Subcutaneous abdominal adipose tissue (tissue), 5 donors: ENCODE measurements at regions not wholly inside any gene's neighbourhood (a gene's known extent, or its start where the extent isn't known, plus 50 kb on each side); places are given as distances from the start of the nearest gene placed in this dataset.

Source experiments
- H3K27ac ChIP-seq: one replicate; pipeline ENCODE4 v1.7.0; 2013; ENCODE audit warnings: low read depth, mild to moderate bottlenecking, inconsistent platforms, low read length, moderate library complexity
- H3K27me3 ChIP-seq, 5 donors: one replicate each; pipeline ENCODE4 v1.7.0; 2013; ENCODE audit warnings: low read length in 5 of 5, inconsistent platforms in 1 of 5; ENCODE audit not compliant: control insufficient read depth in 5 of 5, insufficient read depth in 4 of 5
- H3K36me3 ChIP-seq, 5 donors: one replicate each; pipeline ENCODE4 v1.7.0; 2013; ENCODE audit warnings: low read length in 5 of 5; ENCODE audit not compliant: control insufficient read depth in 5 of 5, insufficient read depth in 5 of 5
- H3K4me1 ChIP-seq, 5 donors: one replicate each; pipeline ENCODE4 v1.7.0; 2013; ENCODE audit warnings: low read length in 5 of 5, mild to moderate bottlenecking in 3 of 5, moderate library complexity in 1 of 5; ENCODE audit not compliant: control insufficient read depth in 5 of 5, insufficient read depth in 5 of 5
- H3K4me3 ChIP-seq, 5 donors: one replicate each; pipeline ENCODE4 v1.7.0; 2013; ENCODE audit warnings: low read length in 5 of 5, low read depth in 1 of 5
- H3K9ac ChIP-seq, 5 donors: one replicate each; pipeline ENCODE4 v1.7.0; 2013; ENCODE audit warnings: low read length in 5 of 5, mild to moderate bottlenecking in 4 of 5, moderate library complexity in 3 of 5
- H3K9me3 ChIP-seq, 5 donors: one replicate each; pipeline ENCODE4 v1.7.0; 2013; ENCODE audit warnings: low read length in 5 of 5; ENCODE audit not compliant: control insufficient read depth in 5 of 5
- donor health status: healthy.
- donor health status: healthy.
- donor health status: healthy.
- donor health status: healthy.
- donor health status: healthy.

DNA sequence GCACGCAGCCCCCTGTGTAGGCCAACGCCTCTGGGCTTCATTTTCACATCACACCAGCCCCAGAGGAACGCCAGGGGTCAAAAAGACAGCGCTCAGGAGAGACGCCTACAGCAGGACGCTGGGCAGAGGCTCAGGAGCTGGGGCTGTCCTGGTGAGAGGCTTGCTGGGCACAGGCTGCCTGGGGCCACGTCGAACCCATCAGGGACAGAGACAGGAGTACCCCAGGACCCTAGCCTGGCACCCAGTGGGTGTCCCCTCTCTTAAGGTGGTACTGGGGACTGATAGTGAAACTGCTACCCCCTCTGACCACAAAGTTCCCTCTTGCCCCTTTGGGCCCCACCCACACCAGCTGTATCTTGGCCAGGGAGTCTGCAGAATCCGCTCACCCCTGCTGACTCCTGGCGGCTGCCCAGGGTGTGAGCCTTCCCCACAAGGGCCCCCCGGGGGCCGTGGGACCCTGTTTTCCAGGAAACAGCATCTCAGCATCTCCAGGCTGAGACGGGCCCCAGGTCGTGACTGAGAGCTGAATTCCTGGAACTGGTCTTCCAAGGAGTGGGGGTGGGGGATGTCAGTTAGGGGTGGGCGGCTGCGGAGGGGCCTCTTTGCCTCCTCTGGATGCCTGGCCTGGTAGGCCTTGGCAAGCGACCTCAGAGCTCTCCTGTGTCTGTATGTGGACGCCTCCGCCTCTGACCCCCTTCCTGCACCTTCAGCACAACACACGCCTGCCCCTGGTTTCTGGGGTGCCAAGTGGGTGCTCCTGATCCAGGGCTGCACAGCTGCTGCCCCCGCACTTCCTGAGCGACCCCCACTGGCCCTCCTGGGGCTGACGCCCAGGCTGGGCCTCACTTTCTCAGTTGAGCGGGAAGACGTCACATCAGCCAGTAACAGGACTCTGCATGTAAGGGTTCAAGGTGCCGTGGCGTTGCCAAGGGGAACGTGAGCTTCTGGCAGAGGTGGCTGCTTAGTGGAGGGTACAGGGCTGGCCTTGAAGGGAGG, 321.9 kb upstream of the RTL1 start:
- no peaks in the 10 kb centered on the region for H3K9me3 ChIP-seq
- no peaks in the 10 kb centered on the region for H3K4me1 ChIP-seq
- no peak overlapping the region for H3K9ac ChIP-seq
- H3K27me3 ChIP-seq: peaks cover 3 to 15% (median 8%) of the 10 kb centered on the region in 5 donors
- H3K4me3 ChIP-seq: no peak overlapping the region
- no peaks in the 10 kb centered on the region for H3K36me3 ChIP-seq
- no peak overlapping the region for H3K27ac ChIP-seq

DNA sequence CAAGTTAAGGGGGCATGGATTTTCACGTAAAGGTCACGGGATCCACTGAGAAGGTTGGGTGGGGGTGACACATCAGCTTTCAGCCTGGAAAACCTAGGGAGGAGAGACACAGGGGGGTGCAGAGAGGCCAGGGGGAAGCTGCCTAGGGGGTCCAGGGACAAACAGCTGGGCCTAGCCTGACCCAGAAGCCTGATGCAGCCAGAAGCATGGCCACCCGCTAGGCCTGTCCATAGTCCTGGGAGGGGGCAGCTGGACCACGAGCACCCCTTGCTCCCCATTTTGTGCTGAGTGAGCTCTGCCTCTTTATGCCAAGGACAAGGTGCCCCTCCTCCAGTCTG, 322.7 kb upstream of the RTL1 start:
- Histone ChIP-seq H3K9me3 (no peaks in the 10 kb centered on the region), H3K4me1 (no peaks in the 10 kb centered on the region), H3K27ac (no peak overlapping the region), H3K9ac (no peak overlapping the region), H3K27me3 (peaks cover 3 to 15% (median 9%) of the 10 kb centered on the region in 5 donors), H3K36me3 (no peaks in the 10 kb centered on the region), H3K4me3 (no peak overlapping the region)

DNA sequence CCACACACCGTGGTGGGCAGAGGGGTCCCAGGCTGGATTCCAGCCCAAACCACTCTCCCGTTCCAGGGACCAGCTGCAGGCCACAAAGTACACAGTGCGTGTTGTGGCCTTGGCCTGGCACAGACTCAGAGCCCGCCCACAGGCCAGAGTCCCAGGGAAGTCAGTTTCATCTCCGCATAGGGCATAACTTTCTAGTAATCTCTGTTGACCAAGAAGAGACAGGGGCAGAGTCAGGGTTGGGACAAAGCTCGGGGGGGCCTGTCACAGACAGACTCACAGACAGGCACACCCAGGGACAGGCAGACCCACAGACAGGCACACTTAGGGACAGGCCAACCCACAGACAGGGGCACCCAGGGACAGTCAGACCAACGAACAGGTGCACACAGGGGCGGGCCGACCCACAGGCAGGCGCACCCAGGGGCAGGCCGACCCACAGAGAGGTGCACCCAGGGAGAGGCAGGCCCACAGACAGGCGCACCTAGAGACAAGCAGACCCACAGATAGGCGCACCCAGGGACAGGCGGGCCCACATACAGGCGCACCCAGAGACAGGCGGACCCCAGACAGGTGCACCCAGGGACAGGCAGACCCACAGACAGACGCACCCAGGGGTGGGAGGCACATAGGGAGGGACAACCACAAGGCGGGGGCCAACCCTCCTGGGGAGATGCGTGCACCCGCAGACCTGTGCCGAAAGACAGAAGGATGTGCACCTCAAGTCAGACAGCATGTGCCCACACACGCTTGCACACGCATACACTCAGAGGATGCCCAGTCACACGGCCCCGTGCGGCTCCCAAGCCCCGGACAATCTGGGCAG, 323.3 kb upstream of the RTL1 start:
- Histone ChIP-seq H3K9ac (no peak overlapping the region), H3K4me3 (no peak overlapping the region), H3K27me3 (peaks cover 3 to 13% (median 8%) of the 10 kb centered on the region in 5 donors), H3K4me1 (no peaks in the 10 kb centered on the region), H3K36me3 (no peaks in the 10 kb centered on the region), H3K27ac (no peak overlapping the region), H3K9me3 (no peaks in the 10 kb centered on the region)

DNA sequence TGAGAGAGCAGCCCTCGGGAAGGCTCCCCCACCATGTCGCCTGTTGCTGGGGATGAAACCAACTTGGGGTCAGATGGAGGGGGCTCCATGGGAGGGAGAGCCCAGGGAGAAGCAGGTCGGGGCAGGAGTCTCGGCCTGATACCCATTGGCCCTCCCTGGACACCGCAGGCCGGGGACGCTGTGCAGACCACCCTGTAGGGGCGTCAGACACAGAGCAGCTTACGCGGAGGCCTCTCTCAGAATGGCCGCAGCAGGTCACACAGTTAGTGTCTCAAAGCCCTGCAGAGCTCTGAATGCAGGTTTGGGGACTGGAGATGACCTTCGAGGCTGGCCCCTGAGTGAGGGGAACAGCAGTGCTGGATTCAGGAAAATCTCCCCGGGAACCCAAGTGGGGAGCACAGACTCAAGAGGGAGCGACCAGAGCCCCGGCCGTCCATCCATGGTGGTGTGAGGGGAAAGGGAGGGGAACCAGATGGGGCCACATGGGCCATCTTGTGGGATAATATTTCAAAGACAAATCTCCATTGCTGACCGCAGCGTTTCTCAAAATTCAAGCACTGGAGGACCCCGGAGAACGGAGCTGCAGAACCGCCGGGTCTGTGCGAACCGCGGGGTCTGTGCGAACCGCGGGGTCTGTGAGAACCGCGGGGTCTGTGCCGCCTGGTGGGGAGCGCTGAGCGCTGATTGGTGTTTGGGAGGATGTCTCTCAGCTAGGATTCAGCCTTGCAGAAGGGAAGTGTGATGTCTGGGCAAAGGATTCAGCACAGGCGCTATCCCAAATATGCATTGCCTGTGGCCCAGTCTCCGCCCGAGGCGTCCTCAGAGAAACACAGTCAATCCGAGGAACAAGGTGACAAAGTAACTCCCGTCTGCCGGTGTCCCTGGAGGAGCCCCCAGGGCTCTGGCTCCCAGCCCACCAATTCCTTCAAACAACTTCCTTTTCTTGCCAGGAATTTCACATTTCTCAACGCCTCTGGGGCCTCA, 324.4 kb upstream of the RTL1 start:
- Histone ChIP-seq H3K27ac (no peak overlapping the region), H3K9me3 (no peaks in the 10 kb centered on the region), H3K4me3 (no peak overlapping the region), H3K9ac (no peak overlapping the region), H3K36me3 (no peaks in the 10 kb centered on the region), H3K4me1 (no peaks in the 10 kb centered on the region), H3K27me3 (peaks cover 3 to 13% (median 8%) of the 10 kb centered on the region in 5 donors)

DNA sequence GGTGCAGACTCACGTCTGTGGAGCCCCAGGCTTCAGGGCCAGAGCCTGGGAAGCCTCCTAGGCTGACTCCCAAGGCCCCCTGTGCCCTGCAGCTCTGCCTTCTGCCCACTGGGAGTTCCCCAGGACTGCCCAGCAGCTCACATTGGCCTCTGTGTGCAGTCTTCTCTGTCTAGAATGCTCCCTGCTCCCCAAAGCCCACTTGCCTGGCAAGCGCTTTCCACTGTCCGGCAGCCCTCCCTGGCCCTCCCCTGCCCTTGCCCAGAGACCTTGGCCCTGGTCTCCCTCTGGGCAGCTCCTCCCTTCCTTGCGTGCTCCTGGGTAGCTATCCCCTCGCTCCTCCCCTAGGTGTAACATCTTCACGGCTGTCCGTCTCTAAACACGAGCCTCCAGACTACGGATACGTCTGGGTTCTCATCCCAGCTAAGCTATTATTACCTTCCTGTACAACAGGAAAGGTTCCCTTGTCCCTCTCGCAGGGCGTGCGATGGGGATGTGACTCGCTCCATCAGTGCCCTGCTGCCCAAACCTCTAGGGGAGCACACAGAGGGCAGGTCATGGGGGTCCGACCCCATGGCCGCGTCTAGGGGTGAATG, 325.5 kb upstream of the RTL1 start:
- no peaks in the 10 kb centered on the region for H3K9me3 ChIP-seq
- no peaks in the 10 kb centered on the region for H3K36me3 ChIP-seq
- no peaks in the 10 kb centered on the region for H3K4me1 ChIP-seq
- peaks cover 3 to 13% (median 9%) of the 10 kb centered on the region in 5 donors for H3K27me3 ChIP-seq
- H3K27ac ChIP-seq: no peak overlapping the region
- no peak overlapping the region for H3K9ac ChIP-seq
- H3K4me3 ChIP-seq: no peak overlapping the region

DNA sequence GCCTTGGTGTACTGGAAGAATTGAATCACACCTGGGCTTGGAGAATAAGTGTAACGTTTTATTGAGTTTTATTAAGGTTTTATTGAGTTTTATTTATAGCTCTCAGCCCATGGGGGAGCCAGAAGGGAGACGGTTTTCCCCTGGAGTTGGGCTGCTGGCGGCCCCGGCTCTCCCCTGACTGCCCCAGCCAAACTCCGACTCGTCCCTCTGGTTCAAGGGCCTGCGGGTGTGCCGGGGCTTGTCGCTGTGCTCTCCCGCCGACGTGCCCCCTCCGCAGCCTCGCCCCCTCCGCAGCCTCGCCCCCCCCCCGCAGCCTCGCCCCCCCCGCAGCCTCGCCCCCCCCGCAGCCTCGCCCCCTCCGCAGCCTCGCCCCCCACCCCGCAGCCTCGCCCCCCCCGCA, 326.1 kb upstream of the RTL1 start:
- H3K4me3 ChIP-seq: no peak overlapping the region

DNA sequence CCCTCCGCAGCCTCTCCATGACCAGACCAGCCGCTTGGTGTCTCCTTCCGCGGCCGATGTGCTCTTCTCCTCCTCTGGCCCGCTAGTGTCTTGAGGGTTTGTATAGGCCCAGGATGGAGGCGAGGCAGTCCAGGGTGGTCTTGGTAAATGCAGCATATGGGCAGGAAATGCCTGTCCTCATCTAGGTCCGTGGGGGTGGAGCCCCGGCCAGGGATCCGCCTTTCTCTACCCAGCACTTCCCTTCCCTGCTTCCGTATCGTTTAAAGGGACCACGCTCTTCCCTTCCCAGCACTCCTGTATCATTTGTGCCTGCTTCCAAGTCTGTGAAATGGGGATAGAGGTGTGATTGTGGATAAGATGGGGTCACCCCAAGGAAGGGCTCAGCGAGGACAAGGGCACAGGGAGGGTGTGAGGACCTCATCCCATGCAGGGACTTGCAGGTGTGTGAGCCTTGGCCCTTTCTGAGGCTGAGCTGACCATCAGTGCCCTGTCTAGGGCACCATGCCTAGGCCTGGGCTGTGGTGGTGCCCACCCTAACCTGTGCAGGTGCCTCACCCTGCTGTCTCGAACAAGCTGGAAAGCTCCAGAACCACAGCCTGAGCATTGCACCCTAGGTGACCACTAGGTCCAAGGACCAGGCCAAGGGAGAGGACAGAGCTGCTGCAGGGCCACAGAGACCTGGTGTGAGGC, 326.8 kb upstream of the RTL1 start:
- Histone ChIP-seq H3K27ac (no peak overlapping the region), H3K9me3 (no peaks in the 10 kb centered on the region), H3K9ac (no peak overlapping the region), H3K36me3 (no peaks in the 10 kb centered on the region), H3K27me3 (peaks cover under 1 to 18% (median 8%) of the 10 kb centered on the region in 5 donors), H3K4me1 (no peaks in the 10 kb centered on the region), H3K4me3 (no peak overlapping the region)

More for the DNA sequence above, 326.1 kb upstream of the RTL1 start:
- peaks cover 3 to 13% (median 8%) of the 10 kb centered on the region in 5 donors for H3K27me3 ChIP-seq
- H3K4me1 ChIP-seq: no peaks in the 10 kb centered on the region
- no peak overlapping the region for H3K9ac ChIP-seq
- H3K27ac ChIP-seq: no peak overlapping the region
- H3K9me3 ChIP-seq: no peaks in the 10 kb centered on the region
- no peaks in the 10 kb centered on the region for H3K36me3 ChIP-seq

DNA sequence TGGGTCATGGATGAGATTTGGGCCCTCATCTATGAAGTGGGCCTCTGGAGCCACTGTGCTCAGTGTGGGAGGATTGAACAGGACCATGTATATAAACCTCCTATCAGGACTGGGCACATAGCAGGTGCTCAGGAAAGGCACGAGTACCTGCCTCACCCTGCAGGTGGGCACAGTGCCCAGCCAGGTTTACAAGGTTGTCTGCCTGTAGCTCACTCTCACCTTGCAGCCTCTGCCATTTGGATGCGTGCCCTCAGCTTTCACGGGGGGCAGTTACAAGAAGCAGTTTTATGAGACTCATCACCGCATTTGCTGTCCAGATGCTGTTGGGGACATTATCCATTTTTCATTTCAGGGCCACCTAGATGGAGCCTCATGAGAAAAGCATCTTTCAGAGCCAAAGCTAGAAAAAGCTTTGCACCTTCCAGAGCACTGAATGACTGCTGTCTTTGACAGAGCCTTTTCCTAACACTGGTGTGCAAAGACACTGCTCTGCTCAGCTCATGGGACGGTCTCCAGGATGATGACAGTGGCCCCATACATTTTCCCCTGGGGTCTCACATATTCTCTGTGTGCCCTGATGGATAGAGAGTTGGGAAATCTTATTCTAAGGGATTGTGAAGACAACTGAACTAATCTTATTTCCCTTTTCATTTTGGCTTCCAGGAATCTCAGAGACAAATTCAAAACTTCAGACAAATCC, 327.5 kb upstream of the RTL1 start:
- H3K36me3 ChIP-seq: no peaks in the 10 kb centered on the region
- H3K4me1 ChIP-seq: no peaks in the 10 kb centered on the region
- peaks cover 5 to 14% (median 8%) of the 10 kb centered on the region in 5 donors for H3K27me3 ChIP-seq
- no peak overlapping the region for H3K9ac ChIP-seq
- H3K9me3 ChIP-seq: no peaks in the 10 kb centered on the region
- no peak overlapping the region for H3K4me3 ChIP-seq
- no peak overlapping the region for H3K27ac ChIP-seq
